ENCODE measurements at regions not wholly inside any gene's neighbourhood (a gene's known extent, or its start where the extent isn't known, plus 50 kb on each side); places are given as distances from the start of the nearest gene placed in this dataset.
"Not testable (repeated sequence)": the region's sequence is repeated elsewhere in the genome, so short reads cannot be mapped to it uniquely, and the experiment has no call there.

GRCh38 chr5:126274763-126275125 lies 148.5 kb upstream of the GRAMD2B start:
- no peak overlapping the region for H3K4me3 ChIP-seq (ENCODE audit: low read depth, low read length)
- H3K27me3 ChIP-seq, result no peaks in the 10 kb centered on the region
- peaks cover 6% of the 10 kb centered on the region for H3K4me1 ChIP-seq
- no peaks in the 10 kb centered on the region for H3K36me3 ChIP-seq
- DNase-seq, result no peak
- no peaks in the 10 kb centered on the region for H3K9me3 ChIP-seq
- TF ChIP-seq CTCF (IDR thresholded peaks at IDR 0.05; ENCODE audit: low read depth, low read length), result no peak

GRCh38 chr5:126277762-126278161 lies 145.4 kb upstream of the GRAMD2B start:
- TF ChIP-seq CTCF (IDR thresholded peaks at IDR 0.05; ENCODE audit: low read depth, low read length), result no peak

GRCh38 chr5:126280343-126280742 lies 142.9 kb upstream of the GRAMD2B start:
- H3K4me3 ChIP-seq (ENCODE audit: low read depth, low read length), result no peak overlapping the region
- no peak for TF ChIP-seq CTCF (IDR thresholded peaks at IDR 0.05; ENCODE audit: low read depth, low read length)
- H3K9me3 ChIP-seq, result no peaks in the 10 kb centered on the region

More at GRCh38 chr5:126277762-126278161, 145.4 kb upstream of the GRAMD2B start:
- H3K27me3 ChIP-seq, result no peaks in the 10 kb centered on the region
- H3K9me3 ChIP-seq, result no peaks in the 10 kb centered on the region
- H3K4me1 ChIP-seq, result peaks cover 6% of the 10 kb centered on the region
- no peak overlapping the region for H3K4me3 ChIP-seq (ENCODE audit: low read depth, low read length)
- no peaks in the 10 kb centered on the region for H3K36me3 ChIP-seq
- no peak for DNase-seq

GRCh38 chr5:126280846-126281245 lies 142.4 kb upstream of the GRAMD2B start:
- H3K27me3 ChIP-seq, result no peaks in the 10 kb centered on the region
- H3K9me3 ChIP-seq, result no peaks in the 10 kb centered on the region
- TF ChIP-seq CTCF (IDR thresholded peaks at IDR 0.05; ENCODE audit: low read depth, low read length), result no peak
- peaks cover 7% of the 10 kb centered on the region; the same call in 1 of the 2 replicates for H3K4me1 ChIP-seq
- DNase-seq, result no peak
- H3K36me3 ChIP-seq, result no peaks in the 10 kb centered on the region
- H3K4me3 ChIP-seq (ENCODE audit: low read depth, low read length), result no peak overlapping the region

More at GRCh38 chr5:126280343-126280742, 142.9 kb upstream of the GRAMD2B start:
- peaks cover 7% of the 10 kb centered on the region; the same call in 1 of the 2 replicates for H3K4me1 ChIP-seq
- no peaks in the 10 kb centered on the region for H3K36me3 ChIP-seq
- no peaks in the 10 kb centered on the region for H3K27me3 ChIP-seq
- no peak for DNase-seq

- no peak for TF ChIP-seq CTCF (IDR thresholded peaks at IDR 0.05; ENCODE audit: low read depth, low read length)
- Histone ChIP-seq H3K4me3 (ENCODE audit: low read depth, low read length) (no peak overlapping the region), H3K27me3 (no peaks in the 10 kb centered on the region), H3K4me1 (peaks cover 7% of the 10 kb centered on the region; the same call in 1 of the 2 replicates), H3K36me3 (no peaks in the 10 kb centered on the region), H3K9me3 (no peaks in the 10 kb centered on the region)
- no peak for DNase-seq
Measured at GRCh38 chr5:126284977-126285696, 138.1 kb upstream of the GRAMD2B start.

GRCh38 chr5:126296121-126296520 lies 127.1 kb upstream of the GRAMD2B start:
- not testable (repeated sequence) for DNase-seq; H3K4me3 ChIP-seq (ENCODE audit: low read depth, low read length); H3K9me3 ChIP-seq; H3K27me3 ChIP-seq; H3K36me3 ChIP-seq; H3K4me1 ChIP-seq
